ENCODE measurements at regions not wholly inside any gene's neighbourhood (a gene's known extent, or its start where the extent isn't known, plus 50 kb on each side); places are given as distances from the start of the nearest gene placed in this dataset.

DNA sequence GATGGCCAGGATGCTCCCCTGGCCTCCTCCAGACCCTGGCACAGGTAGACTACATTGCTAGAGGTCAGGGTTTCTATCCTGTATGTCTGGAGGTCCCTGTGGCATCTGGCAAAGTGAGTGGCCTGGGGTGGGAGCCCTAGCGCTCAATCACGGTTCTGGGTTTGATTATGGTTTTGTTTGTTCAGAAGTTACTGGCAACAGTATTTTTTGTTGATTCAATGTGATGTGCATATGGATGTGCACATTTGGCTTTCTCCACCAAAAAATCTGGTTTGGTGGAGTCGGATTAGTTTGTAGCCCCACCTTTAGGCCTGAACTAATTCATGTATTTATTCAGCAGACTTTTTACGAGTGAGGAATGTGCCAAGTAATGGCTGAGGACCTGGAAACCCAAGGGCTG lies 109.7 kb downstream of the VEGFA start:
- TF ChIP-seq EZH2phosphoT487 (IDR thresholded peaks at IDR 0.05; ENCODE audit: borderline replicate concordance), result no peak
- TF ChIP-seq, protein P1, sequence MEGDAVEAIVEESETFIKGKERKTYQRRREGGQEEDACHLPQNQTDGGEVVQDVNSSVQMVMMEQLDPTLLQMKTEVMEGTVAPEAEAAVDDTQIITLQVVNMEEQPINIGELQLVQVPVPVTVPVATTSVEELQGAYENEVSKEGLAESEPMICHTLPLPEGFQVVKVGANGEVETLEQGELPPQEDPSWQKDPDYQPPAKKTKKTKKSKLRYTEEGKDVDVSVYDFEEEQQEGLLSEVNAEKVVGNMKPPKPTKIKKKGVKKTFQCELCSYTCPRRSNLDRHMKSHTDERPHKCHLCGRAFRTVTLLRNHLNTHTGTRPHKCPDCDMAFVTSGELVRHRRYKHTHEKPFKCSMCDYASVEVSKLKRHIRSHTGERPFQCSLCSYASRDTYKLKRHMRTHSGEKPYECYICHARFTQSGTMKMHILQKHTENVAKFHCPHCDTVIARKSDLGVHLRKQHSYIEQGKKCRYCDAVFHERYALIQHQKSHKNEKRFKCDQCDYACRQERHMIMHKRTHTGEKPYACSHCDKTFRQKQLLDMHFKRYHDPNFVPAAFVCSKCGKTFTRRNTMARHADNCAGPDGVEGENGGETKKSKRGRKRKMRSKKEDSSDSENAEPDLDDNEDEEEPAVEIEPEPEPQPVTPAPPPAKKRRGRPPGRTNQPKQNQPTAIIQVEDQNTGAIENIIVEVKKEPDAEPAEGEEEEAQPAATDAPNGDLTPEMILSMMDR (conservative IDR thresholded peaks at IDR 0.05; ENCODE audit: low read length), result no peak
